H1 (cell line): ENCODE measurements at regions not wholly inside any gene's neighbourhood (a gene's known extent, or its start where the extent isn't known, plus 50 kb on each side); places are given as distances from the start of the nearest gene placed in this dataset.

ENCODE experiments used
- CTCF ChIA-PET: fragments of 300-600 bp; sonication (Branson Sonifier 250); formaldehyde crosslinking; loops from one replicate; lab custom pipeline; 2021; ENCODE audit not compliant: partially characterized antibody; lab: Charles Lee
- POLR2A ChIA-PET: fragments of 300-600 bp; sonication (Branson Sonifier 250); formaldehyde crosslinking; loops from one replicate; lab custom pipeline; 2021; ENCODE audit warnings: inconsistent platforms; ENCODE audit not compliant: partially characterized antibody; lab: Charles Lee
- DNase-seq, 2 experiments: peaks; one replicate each; pipeline versions ENCODE4 v3.0.0 to v3.0.0-alpha.2; 2010 to 2022; ENCODE audit warnings: low spot score in 2 of 2, low read depth in 1 of 2, mixed read lengths in 1 of 2
- FAIRE-seq: peaks from 2 replicates; lab custom pipeline; 2011; peaks lifted over from hg19 to GRCh38; lab: Jason Lieb, UNC
- H2AFZ ChIP-seq: 2 replicates; pipeline ENCODE4 v1.8.1; 2012; ENCODE audit warnings: low read length, inconsistent platforms
- H2AK5ac ChIP-seq: 2 replicates; pipeline ENCODE4 v1.6.1; 2013; ENCODE audit warnings: low read depth, low read length
- H2BK120ac ChIP-seq: replicated peaks from 2 replicates; pipeline ENCODE3; 2013; ENCODE audit warnings: low read depth, low read length, inconsistent platforms
- H2BK12ac ChIP-seq: 2 replicates; pipeline ENCODE4 v1.6.1; 2013; ENCODE audit warnings: low read depth, low read length
- H2BK15ac ChIP-seq: 2 replicates; pipeline ENCODE4 v1.6.1; 2013; ENCODE audit warnings: low read length
- H2BK20ac ChIP-seq: 2 replicates; pipeline ENCODE4 v1.6.1; 2013; ENCODE audit warnings: low read length
- H2BK5ac ChIP-seq: 2 replicates; pipeline ENCODE4 v1.6.1; 2013; ENCODE audit warnings: low read depth, low read length
- H3K14ac ChIP-seq: 2 replicates; pipeline ENCODE4 v1.6.1; 2013; ENCODE audit warnings: inconsistent platforms; ENCODE audit not compliant: insufficient read length
- H3K18ac ChIP-seq: 2 replicates; pipeline ENCODE4 v1.6.1; 2013; ENCODE audit warnings: low read length; ENCODE audit errors: extremely low read depth
- H3K23ac ChIP-seq: 2 replicates; pipeline ENCODE4 v1.6.1; 2013; ENCODE audit warnings: inconsistent platforms; ENCODE audit not compliant: insufficient read length
- H3K23me2 ChIP-seq: 2 replicates; pipeline ENCODE4 v1.6.1; 2013; ENCODE audit warnings: low read depth, low read length
- H3K27ac ChIP-seq: 2 replicates; pipeline ENCODE4 v1.6.1; 2011; ENCODE audit warnings: low read depth, low read length, inconsistent platforms
- H3K27me3 ChIP-seq, 4 experiments: replicated peaks in 1 of 4; 1 replicate in 1 of 4; 2 replicates in 3 of 4; pipeline versions ENCODE4 v1.6.1 to v1.8.1; 2011 to 2013; ENCODE audit warnings: low read length in 3 of 4, mild to moderate bottlenecking in 3 of 4, inconsistent platforms in 2 of 4, mixed read lengths in 2 of 4, moderate library complexity in 1 of 4; ENCODE audit not compliant: control insufficient read depth in 3 of 4, insufficient read depth in 3 of 4; ENCODE audit errors: extremely low read depth in 1 of 4
- H3K36me3 ChIP-seq, 4 experiments: 2 replicates each; pipeline versions ENCODE4 v1.6.1 to v1.8.1; 2011 to 2013; ENCODE audit warnings: mild to moderate bottlenecking in 4 of 4, low read length in 3 of 4, moderate library complexity in 2 of 4, control low read depth in 1 of 4, inconsistent platforms in 1 of 4; ENCODE audit not compliant: insufficient read depth in 4 of 4, control insufficient read depth in 2 of 4
- H3K4ac ChIP-seq: replicated peaks from 2 replicates; pipeline ENCODE3; 2013; ENCODE audit warnings: low read length, low read depth, mixed read lengths, inconsistent platforms; ENCODE audit not compliant: insufficient read length
- H3K4me1 ChIP-seq, 4 experiments: replicated peaks in 1 of 4; 1 replicate in 1 of 4; 2 replicates in 3 of 4; pipeline versions ENCODE4 v1.6.1 to v1.8.1; 2011 to 2013; ENCODE audit warnings: low read length in 3 of 4, inconsistent platforms in 2 of 4, mixed read lengths in 1 of 4; ENCODE audit not compliant: insufficient read depth in 4 of 4, control insufficient read depth in 3 of 4
- H3K4me2 ChIP-seq, 2 experiments: 2 replicates each; pipeline versions ENCODE4 v1.6.1 to v1.8.1; 2011 to 2013; ENCODE audit warnings: low read depth in 2 of 2, low read length in 2 of 2, control low read depth in 1 of 2, inconsistent platforms in 1 of 2, mild to moderate bottlenecking in 1 of 2; ENCODE audit not compliant: insufficient read depth in 1 of 2
- H3K4me3 ChIP-seq, 4 experiments: fragments of 200-600, 300-600 bp in 1 of 4; sonication (generic), shearing (Covaris generic), sonication (Bioruptor Twin) in 1 of 4; 2 replicates each; pipeline versions ENCODE4 v1.5.1 to v1.8.1; 2011 to 2016; ENCODE audit warnings: low read length in 4 of 4, low read depth in 3 of 4, control low read depth in 2 of 4, inconsistent platforms in 2 of 4, mild to moderate bottlenecking in 2 of 4, mixed read lengths in 1 of 4, moderate library complexity in 1 of 4; ENCODE audit not compliant: insufficient read depth in 2 of 4; ENCODE audit errors: extremely low read depth in 1 of 4
- H3K56ac ChIP-seq: replicated peaks from 2 replicates; pipeline ENCODE3; 2013; ENCODE audit warnings: low read depth, mild to moderate bottlenecking, mixed read lengths, low read length, inconsistent platforms; ENCODE audit not compliant: insufficient read length
- H3K79me1 ChIP-seq: 2 replicates; pipeline ENCODE4 v1.6.1; 2013; ENCODE audit warnings: low read depth, low read length, control low read depth
- H3K79me2 ChIP-seq, 2 experiments: 2 replicates each; pipeline versions ENCODE4 v1.6.1 to v1.8.1; 2012 to 2013; ENCODE audit warnings: low read length in 2 of 2, mild to moderate bottlenecking in 2 of 2, inconsistent platforms in 1 of 2; ENCODE audit not compliant: insufficient read depth in 2 of 2, control insufficient read depth in 1 of 2
- H3K9ac ChIP-seq, 4 experiments: replicated peaks in 1 of 4; 1 replicate in 1 of 4; 2 replicates in 3 of 4; pipeline versions ENCODE4 v1.6.1 to v1.8.1; 2011 to 2013; ENCODE audit warnings: low read depth in 3 of 4, low read length in 3 of 4, control low read depth in 2 of 4, mild to moderate bottlenecking in 2 of 4, moderate library complexity in 2 of 4, inconsistent platforms in 1 of 4; ENCODE audit errors: extremely low read depth in 1 of 4
- H3K9me3 ChIP-seq, 2 experiments: 2 replicates each; pipeline versions ENCODE4 v1.6.1 to v1.8.1; 2012 to 2013; ENCODE audit warnings: mild to moderate bottlenecking in 2 of 2, moderate library complexity in 2 of 2, control low read depth in 1 of 2, inconsistent platforms in 1 of 2, low read depth in 1 of 2, low read length in 1 of 2, mixed read lengths in 1 of 2; ENCODE audit not compliant: insufficient read depth in 2 of 2
- H4K20me1 ChIP-seq, 2 experiments: replicated peaks in 1 of 2; 2 replicates each; pipeline versions ENCODE3 to v1.8.1; 2011 to 2013; ENCODE audit warnings: inconsistent platforms in 2 of 2, low read length in 2 of 2, mild to moderate bottlenecking in 1 of 2; ENCODE audit not compliant: insufficient read depth in 2 of 2, control insufficient read depth in 1 of 2
- H4K5ac ChIP-seq: 2 replicates; pipeline ENCODE4 v1.6.1; 2013; ENCODE audit warnings: low read length, low read depth, mixed read lengths, inconsistent platforms; ENCODE audit not compliant: insufficient read length
- H4K8ac ChIP-seq: 2 replicates; pipeline ENCODE4 v1.8.0; 2013; ENCODE audit warnings: mild to moderate bottlenecking, moderate library complexity, low read length, inconsistent platforms; ENCODE audit not compliant: insufficient read depth; ENCODE audit errors: extremely low read depth
- H4K91ac ChIP-seq: replicated peaks from 2 replicates; pipeline ENCODE3; 2013; ENCODE audit warnings: low read length, mixed read lengths, inconsistent platforms; ENCODE audit not compliant: insufficient read length
- CHD2 ChIP-seq: IDR thresholded peaks from 2 replicates; pipeline ENCODE4 v1.6.1; 2012; ENCODE audit warnings: low read length, improper control_type of control experiment
- HDAC2 ChIP-seq, 2 experiments: fragments of 300-600 bp in 1 of 2; sonication (generic) in 1 of 2; IDR thresholded peaks; 2 replicates each; pipeline ENCODE4 v1.6.1; 2011 to 2012; ENCODE audit warnings: low read depth in 2 of 2, low read length in 2 of 2, mild to moderate bottlenecking in 2 of 2, moderate library complexity in 2 of 2, borderline replicate concordance in 1 of 2, inconsistent platforms in 1 of 2
- JUN ChIP-seq: IDR thresholded peaks from 2 replicates; pipeline ENCODE4 v1.6.1; 2011; ENCODE audit warnings: low read depth, mild to moderate bottlenecking, improper control_type of control experiment, low read length
- NANOG ChIP-seq: IDR thresholded peaks from 2 replicates; pipeline ENCODE4 v1.6.1; 2011; ENCODE audit warnings: low read length, low read depth, mild to moderate bottlenecking, inconsistent platforms; ENCODE audit not compliant: insufficient read depth, poor library complexity, severe bottlenecking
- NRF1 ChIP-seq: IDR thresholded peaks from 2 replicates; pipeline ENCODE4 v1.6.1; 2011; ENCODE audit warnings: mild to moderate bottlenecking, low read depth, low read length, improper control_type of control experiment
- RNF2 ChIP-seq: fragments of 200-900, 300-1000 bp; sonication (generic); IDR thresholded peaks from 2 replicates; pipeline ENCODE4 v1.7.1; 2016; ENCODE audit warnings: borderline replicate concordance, low read depth, mild to moderate bottlenecking, antibody characterized with exemption, low read length; ENCODE audit not compliant: poor library complexity, severe bottlenecking; ENCODE audit errors: missing control alignments
- SP4 ChIP-seq: IDR thresholded peaks from 2 replicates; pipeline ENCODE4 v1.6.1; 2012; ENCODE audit warnings: low read length, inconsistent platforms
- TAF7 ChIP-seq: optimal IDR thresholded peaks from 2 replicates; pipeline ENCODE3; 2011; ENCODE audit warnings: low read depth, mild to moderate bottlenecking, inconsistent platforms, low read length, moderate library complexity, borderline replicate concordance
- ZNF274 ChIP-seq: IDR thresholded peaks from 2 replicates; pipeline ENCODE4 v1.7.0; 2012; ENCODE audit warnings: low read length, borderline replicate concordance; ENCODE audit errors: extremely low read depth
- WGBS, 2 experiments: shearing (Covaris generic) in 1 of 2; methylation state at CpG; one replicate each; pipeline versions ENCODE4 v1.1.6 to v1.1.7; 2013 to 2015; ENCODE audit warnings: low lambda C conversion rate in 2 of 2, mixed read lengths in 2 of 2, inconsistent platforms in 1 of 2, low coverage in 1 of 2, missing lambda C conversion rate in 1 of 2; ENCODE audit not compliant: insufficient replicate concordance in 2 of 2, insufficient coverage in 1 of 2, insufficient read length in 1 of 2; ENCODE audit errors: extremely low coverage in 1 of 2, missing lambda C conversion rate in 1 of 2; 5-methylcytosine and 5-hydroxymethylcytosine counted together

DNA sequence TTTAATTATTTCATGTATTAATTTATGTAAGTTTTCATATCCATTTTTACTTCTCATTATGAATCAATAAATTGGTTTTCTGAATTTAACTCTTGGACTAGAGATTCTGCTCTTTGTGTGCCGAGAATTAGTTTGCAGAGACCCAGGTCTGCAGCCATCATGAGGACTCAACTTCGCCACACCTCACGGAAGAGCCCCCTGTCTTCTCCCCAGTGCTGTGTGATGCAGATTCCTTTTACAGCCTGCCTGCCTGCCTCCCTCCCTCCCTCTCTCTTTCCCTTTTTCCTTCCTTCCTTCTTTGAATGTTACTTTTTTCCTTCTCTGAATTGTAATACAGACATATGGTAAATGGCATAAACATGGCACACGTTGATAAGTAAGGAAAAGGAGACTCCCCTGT is 947.7 kb downstream of the TBC1D22A start:
- Histone ChIP-seq H2BK120ac (no peak overlapping the region), H2BK5ac (no peak overlapping the region), H2BK20ac (no peak overlapping the region), H4K8ac (no peak overlapping the region), H3K9me3 (no peaks in the 10 kb centered on the region), H3K4me2 (no peak overlapping the region), H3K14ac (no peak overlapping the region), H3K9ac (no peak overlapping the region), H3K27me3 (no peaks in the 10 kb centered on the region), H4K91ac (no peak overlapping the region), H2BK15ac (peak overlapping the region; percentile 37; the same call in 1 of the 2 replicates), H3K4ac (no peak overlapping the region), H3K56ac (no peak overlapping the region), H2BK12ac (no peak overlapping the region), H4K5ac (no peak overlapping the region), H3K23me2 (0 out of 2 replicates have a peak, but pooled peaks cover 3% of the 10 kb centered on the region), H3K18ac (peak overlapping the region; percentile 32; the same call in 1 of the 2 replicates), H3K79me1 (no peaks in the 10 kb centered on the region), H3K23ac (no peak overlapping the region), H2AK5ac (no peak overlapping the region), H2AFZ (peak overlapping the region; percentile 55), H3K4me1 (peaks cover 0 to 11% (median 3%) of the 10 kb centered on the region in 4 experiments; a peak in 3 of 7 replicates), H3K27ac (no peak overlapping the region), H3K79me2 (no peaks in the 10 kb centered on the region), H4K20me1 (no peaks in the 10 kb centered on the region), H3K36me3 (no peaks in the 10 kb centered on the region), H3K4me3 (no peak overlapping the region)
- ChIA-PET POLR2A (no interaction called here), CTCF (no interaction called here)
- 62% methylated on average over 4 of the region's 4 CpGs; no CpG with 5 or more reads in 1 of the 2 experiments for WGBS, 2 experiments
- FAIRE-seq, result no peak
- peak in 1 of 2 experiments; percentile 35 for DNase-seq
- TF ChIP-seq NRF1, result no peak
- TF ChIP-seq SP4, result no peak
- no peak for TF ChIP-seq ZNF274
- no peak for TF ChIP-seq CHD2
- no peak for TF ChIP-seq RNF2
- no peak for TF ChIP-seq NANOG
- TF ChIP-seq JUN, result no peak
- TF ChIP-seq TAF7, result no peak
- no peak for TF ChIP-seq HDAC2 (IDR thresholded peaks at IDR 0.05; ENCODE audit: borderline replicate concordance in 1 of 2, low read depth in 2 of 2, low read length in 2 of 2)
